ENCODE measurements at regions not wholly inside any gene's neighbourhood (a gene's known extent, or its start where the extent isn't known, plus 50 kb on each side); places are given as distances from the start of the nearest gene placed in this dataset.

- TF ChIP-seq CTCF (IDR thresholded peaks at IDR 0.05) (no peak), POLR2A (IDR thresholded peaks at IDR 0.05) (no peak)
Observed at GRCh38 chr20:62545271-62545670, 69.5 kb upstream of the GATA5 start.

All from lower leg skin (tissue), 3 donors.